ENCODE measurements at regions not wholly inside any gene's neighbourhood (a gene's known extent, or its start where the extent isn't known, plus 50 kb on each side); places are given as distances from the start of the nearest gene placed in this dataset.

DNA sequence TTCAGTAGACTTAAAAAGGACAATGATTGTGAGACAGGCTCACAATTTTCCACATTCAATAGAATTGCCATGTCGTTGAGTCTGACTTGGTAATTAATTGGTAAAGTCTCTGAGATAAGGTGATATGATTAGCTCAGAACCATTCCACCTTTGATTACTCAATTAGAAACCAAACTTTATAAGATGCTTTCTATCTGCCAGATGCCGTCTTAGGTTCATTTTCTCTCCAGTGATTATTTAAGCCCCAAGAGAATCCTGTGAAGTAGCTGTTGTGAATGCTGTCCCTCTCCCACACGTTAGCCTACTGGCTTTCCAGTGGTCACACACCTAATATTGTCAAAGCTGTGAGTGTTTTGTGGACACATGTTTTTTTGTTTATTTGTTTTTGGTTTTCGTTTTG, 528.9 kb upstream of the ZNF462 start:
- no peak for TF ChIP-seq TAF1 (conservative IDR thresholded peaks at IDR 0.05)
- TF ChIP-seq, protein P1, sequence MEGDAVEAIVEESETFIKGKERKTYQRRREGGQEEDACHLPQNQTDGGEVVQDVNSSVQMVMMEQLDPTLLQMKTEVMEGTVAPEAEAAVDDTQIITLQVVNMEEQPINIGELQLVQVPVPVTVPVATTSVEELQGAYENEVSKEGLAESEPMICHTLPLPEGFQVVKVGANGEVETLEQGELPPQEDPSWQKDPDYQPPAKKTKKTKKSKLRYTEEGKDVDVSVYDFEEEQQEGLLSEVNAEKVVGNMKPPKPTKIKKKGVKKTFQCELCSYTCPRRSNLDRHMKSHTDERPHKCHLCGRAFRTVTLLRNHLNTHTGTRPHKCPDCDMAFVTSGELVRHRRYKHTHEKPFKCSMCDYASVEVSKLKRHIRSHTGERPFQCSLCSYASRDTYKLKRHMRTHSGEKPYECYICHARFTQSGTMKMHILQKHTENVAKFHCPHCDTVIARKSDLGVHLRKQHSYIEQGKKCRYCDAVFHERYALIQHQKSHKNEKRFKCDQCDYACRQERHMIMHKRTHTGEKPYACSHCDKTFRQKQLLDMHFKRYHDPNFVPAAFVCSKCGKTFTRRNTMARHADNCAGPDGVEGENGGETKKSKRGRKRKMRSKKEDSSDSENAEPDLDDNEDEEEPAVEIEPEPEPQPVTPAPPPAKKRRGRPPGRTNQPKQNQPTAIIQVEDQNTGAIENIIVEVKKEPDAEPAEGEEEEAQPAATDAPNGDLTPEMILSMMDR (IDR thresholded peaks at IDR 0.05; ENCODE audit: low read depth, low read length, missing input control): no peak
- no peak for TF ChIP-seq MAX (IDR thresholded peaks at IDR 0.05)
- no peak for TF ChIP-seq GABPA (IDR thresholded peaks at IDR 0.05 in 1 of 2, conservative IDR thresholded peaks at IDR 0.05 in 1 of 2)
- no peak for TF ChIP-seq RAD21 (IDR thresholded peaks at IDR 0.05)
- TF ChIP-seq YY1 (IDR thresholded peaks at IDR 0.05): no peak

Measured in liver (tissue), 3 donors.